OCI-LY7 (cell line): ENCODE measurements at regions not wholly inside any gene's neighbourhood (a gene's known extent, or its start where the extent isn't known, plus 50 kb on each side); places are given as distances from the start of the nearest gene placed in this dataset.

Experiments
- BruUV-seq: library from RNA; stranded (reverse); fragments of 400-500 nt; replicated peaks from 2 replicates; lab custom pipeline; 2021; lab: Mats Ljungman, UMichigan
- CTCF ChIA-PET: fragments of 300-600 bp; sonication (Branson Sonifier 250); formaldehyde crosslinking; loops from one replicate; lab custom pipeline; 2022; ENCODE audit warnings: antibody characterized with exemption; ENCODE audit not compliant: unreplicated experiment; lab: Charles Lee
- POLR2A ChIA-PET: fragments of 300-600 bp; sonication (Branson Sonifier 250); formaldehyde crosslinking; loops from one replicate; lab custom pipeline; 2022; ENCODE audit warnings: antibody characterized with exemption; lab: Charles Lee
- DNase-seq: peaks from one replicate; pipeline ENCODE4 v3.0.0-alpha.2; 2015; ENCODE audit warnings: low spot score
- H2AFZ ChIP-seq: fragments of 200-600 bp; sonication (generic), shearing (Covaris generic); 2 replicates; pipeline ENCODE4 v1.6.1; 2014; ENCODE audit warnings: mild to moderate bottlenecking, antibody characterized with exemption, low read length, moderate library complexity
- H3K27ac ChIP-seq: fragments of 200-600 bp; sonication (generic); 2 replicates; pipeline ENCODE4 v1.5.1; 2014; ENCODE audit warnings: mixed run types, low read depth, mild to moderate bottlenecking, moderate library complexity, low read length, inconsistent platforms; ENCODE audit not compliant: poor library complexity, severe bottlenecking
- H3K36me3 ChIP-seq: fragments of 200-600 bp; sonication (generic); 2 replicates; pipeline ENCODE4 v1.6.1; 2014; ENCODE audit warnings: mild to moderate bottlenecking, antibody characterized with exemption, low read length, moderate library complexity, mixed read lengths; ENCODE audit not compliant: insufficient read depth
- H3K4me1 ChIP-seq: fragments of 200-600 bp; sonication (generic); 2 replicates; pipeline ENCODE4 v1.5.1; 2014; ENCODE audit warnings: mild to moderate bottlenecking, low read length; ENCODE audit not compliant: insufficient read depth, poor library complexity, severe bottlenecking
- H3K4me2 ChIP-seq: fragments of 200-600 bp; sonication (generic); 2 replicates; pipeline ENCODE4 v1.6.1; 2014; ENCODE audit warnings: mild to moderate bottlenecking, low read length
- H3K4me3 ChIP-seq: fragments of 200-600 bp; sonication (generic); 2 replicates; pipeline ENCODE4 v1.5.1; 2014; ENCODE audit warnings: mild to moderate bottlenecking, low read depth, low read length; ENCODE audit not compliant: poor library complexity, severe bottlenecking
- H3K79me2 ChIP-seq: fragments of 200-600 bp; sonication (generic); 2 replicates; pipeline ENCODE4 v1.6.1; 2016; ENCODE audit warnings: low read depth, mild to moderate bottlenecking, low read length, moderate library complexity, mixed read lengths; ENCODE audit not compliant: insufficient read depth
- H3K9me2 ChIP-seq: fragments of 200-600 bp; sonication (generic); 2 replicates; pipeline ENCODE4 v1.6.1; 2016; ENCODE audit warnings: mild to moderate bottlenecking, low read length, mixed read lengths; ENCODE audit not compliant: insufficient read depth
- H3K9me3 ChIP-seq: fragments of 200-600 bp; sonication (generic); 2 replicates; pipeline ENCODE4 v1.6.1; 2014; ENCODE audit warnings: mild to moderate bottlenecking, mixed run types, low read length, mixed read lengths
- H4K20me1 ChIP-seq: fragments of 200-600 bp; sonication (generic); 2 replicates; pipeline ENCODE4 v1.6.1; 2014; ENCODE audit warnings: mild to moderate bottlenecking, antibody characterized with exemption, low read length, moderate library complexity, mixed read lengths; ENCODE audit not compliant: insufficient read depth
- CTCF ChIP-seq: fragments of 200-600 bp; sonication (generic); conservative IDR thresholded peaks from 2 replicates; pipeline ENCODE4 v1.5.1; 2014; ENCODE audit warnings: mild to moderate bottlenecking, antibody characterized with exemption, low read length, moderate library complexity, mixed read lengths
- EZH2phosphoT487 ChIP-seq: fragments of 200-600 bp; sonication (generic); IDR thresholded peaks from 2 replicates; pipeline ENCODE4 v1.6.1; 2018; ENCODE audit warnings: low read depth, borderline replicate concordance, mild to moderate bottlenecking, mixed run types, antibody characterized with exemption, low read length, moderate library complexity, mixed read lengths
- intact Hi-C: fragments of 100-400 bp; cut with micrococcal nuclease; formaldehyde crosslinking; loops from one replicate; pipeline ENCODE4 v1.10.0; 2022; ENCODE audit not compliant: unreplicated experiment

- no peak overlapping the region for H2AFZ ChIP-seq
- H3K79me2 ChIP-seq = no peaks in the 10 kb centered on the region
- no TSS peak for BruUV-seq
- ChIA-PET POLR2A (interaction anchor here (1.6 kb wide), 1 partner anchor 17 kb away, joined by 4 read pairs; no protein-coding TSS in a partner anchor), CTCF (no interaction called here)
- peaks cover 45% of the 10 kb centered on the region; the same call in 1 of the 2 replicates for H3K9me3 ChIP-seq
- H3K36me3 ChIP-seq = no peaks in the 10 kb centered on the region
- no peaks in the 10 kb centered on the region for H4K20me1 ChIP-seq
- no peak for DNase-seq
- no peak for TF ChIP-seq CTCF
- no peak overlapping the region for H3K4me3 ChIP-seq
- H3K9me2 ChIP-seq = no peaks in the 10 kb centered on the region
- no peak overlapping the region for H3K27ac ChIP-seq
- no peaks in the 10 kb centered on the region for H3K4me1 ChIP-seq
- intact Hi-C loops = no loop called here
- H3K4me2 ChIP-seq = no peak overlapping the region
These were observed 221.1 kb downstream of the OR4A5 start for GRCh38 chr11:54927704-54928103.

- Histone ChIP-seq H2AFZ (no peak overlapping the region), H3K4me2 (no peak overlapping the region), H3K36me3 (no peaks in the 10 kb centered on the region), H3K79me2 (no peaks in the 10 kb centered on the region), H4K20me1 (no peaks in the 10 kb centered on the region), H3K9me2 (no peaks in the 10 kb centered on the region), H3K4me1 (no peaks in the 10 kb centered on the region), H3K9me3 (peaks cover 67% of the 10 kb centered on the region; the same call in 1 of the 2 replicates), H3K27ac (no peak overlapping the region), H3K4me3 (no peak overlapping the region)
- ChIA-PET POLR2A (interaction anchor here (2.9 kb wide), 1 partner anchor 9 kb away, joined by 9 read pairs; no protein-coding TSS in a partner anchor), CTCF (no interaction called here)
- TF ChIP-seq CTCF (no peak), EZH2phosphoT487 (no peak)
- BruUV-seq = no TSS peak
- intact Hi-C loops = no loop called here
- DNase-seq = no peak
These were observed 224.3 kb downstream of the OR4A5 start for GRCh38 chr11:54930930-54931329.

- no peaks in the 10 kb centered on the region for H4K20me1 ChIP-seq
- CTCF ChIA-PET = no interaction called here
- H3K36me3 ChIP-seq = no peaks in the 10 kb centered on the region
These were observed 237.6 kb downstream of the OR4A5 start for GRCh38 chr11:54944211-54944610.

More at GRCh38 chr11:54944211-54944610, 237.6 kb downstream of the OR4A5 start:
- no TSS peak for BruUV-seq
- POLR2A ChIA-PET = interaction anchor here (1.1 kb wide), 1 partner anchor 16 kb away, joined by 3 read pairs; no protein-coding TSS in a partner anchor
- TF ChIP-seq EZH2phosphoT487 (no peak), CTCF (no peak)
- H3K9me3 ChIP-seq = peaks cover 37% of the 10 kb centered on the region
- H3K9me2 ChIP-seq = no peaks in the 10 kb centered on the region
- no peak overlapping the region for H2AFZ ChIP-seq
- H3K4me3 ChIP-seq = no peak overlapping the region
- H3K27ac ChIP-seq = no peak overlapping the region
- no peaks in the 10 kb centered on the region for H3K79me2 ChIP-seq
- intact Hi-C loops = no loop called here
- no peaks in the 10 kb centered on the region for H3K4me1 ChIP-seq
- no peak overlapping the region for H3K4me2 ChIP-seq
- DNase-seq = no peak
